Type B pancreatic cell (in vitro differentiated cells): ENCODE measurements at regions not wholly inside any gene's neighbourhood (a gene's known extent, or its start where the extent isn't known, plus 50 kb on each side); places are given as distances from the start of the nearest gene placed in this dataset.
"Not testable (repeated sequence)": the region's sequence is repeated elsewhere in the genome, so short reads cannot be mapped to it uniquely, and the experiment has no call there.

Source experiments
- DNase-seq: peaks from one replicate; pipeline ENCODE4 v3.0.0; 2021; ENCODE audit warnings: mixed read lengths; ENCODE audit not compliant: unreplicated experiment; ENCODE audit errors: extremely low spot score
- H3K27ac Mint-ChIP-seq: 2 replicates; pipeline ENCODE4 v1.8.0; 2021; ENCODE audit warnings: mild to moderate bottlenecking, mixed read lengths
- H3K27me3 Mint-ChIP-seq: 2 replicates; pipeline ENCODE4 v1.8.0; 2021; ENCODE audit warnings: mixed read lengths
- H3K36me3 Mint-ChIP-seq: 2 replicates; pipeline ENCODE4 v1.8.0; 2021; ENCODE audit warnings: mixed read lengths
- H3K4me1 Mint-ChIP-seq: one replicate; pipeline ENCODE4 v1.8.0; 2021; ENCODE audit warnings: mixed read lengths; ENCODE audit not compliant: unreplicated experiment
- H3K4me3 Mint-ChIP-seq: 2 replicates; pipeline ENCODE4 v1.8.0; 2021; ENCODE audit warnings: mild to moderate bottlenecking, mixed read lengths
- H3K9me3 Mint-ChIP-seq: 2 replicates; pipeline ENCODE4 v1.8.0; 2021; ENCODE audit warnings: mixed read lengths
- TF ChIP-seq, protein P1 (sequence below): fragments of 200-600 bp; sonication (generic); conservative IDR thresholded peaks from 2 replicates; pipeline ENCODE4 v1.5.0; 2021; ENCODE audit warnings: antibody characterized with exemption, mild to moderate bottlenecking

DNA sequence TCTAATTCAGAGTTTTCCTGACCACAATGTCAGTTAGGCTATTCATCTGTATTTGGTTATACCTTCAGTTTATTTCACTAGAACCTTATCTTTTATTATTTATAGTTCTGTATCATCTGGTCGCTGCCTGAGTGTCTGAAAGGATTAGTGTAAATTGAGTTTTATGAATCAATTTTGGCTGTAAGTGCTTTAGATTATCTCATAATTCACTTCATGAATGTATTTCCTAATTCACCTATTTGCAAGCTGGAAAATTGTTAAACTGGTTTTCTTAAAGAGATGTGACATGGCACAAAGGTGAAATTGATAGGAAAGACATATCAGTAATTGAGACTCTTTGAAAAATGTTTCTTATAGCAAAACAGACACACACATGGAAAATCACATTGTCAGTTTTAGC, 242.4 kb upstream of the ACO1 start:
- TF ChIP-seq, protein P1, sequence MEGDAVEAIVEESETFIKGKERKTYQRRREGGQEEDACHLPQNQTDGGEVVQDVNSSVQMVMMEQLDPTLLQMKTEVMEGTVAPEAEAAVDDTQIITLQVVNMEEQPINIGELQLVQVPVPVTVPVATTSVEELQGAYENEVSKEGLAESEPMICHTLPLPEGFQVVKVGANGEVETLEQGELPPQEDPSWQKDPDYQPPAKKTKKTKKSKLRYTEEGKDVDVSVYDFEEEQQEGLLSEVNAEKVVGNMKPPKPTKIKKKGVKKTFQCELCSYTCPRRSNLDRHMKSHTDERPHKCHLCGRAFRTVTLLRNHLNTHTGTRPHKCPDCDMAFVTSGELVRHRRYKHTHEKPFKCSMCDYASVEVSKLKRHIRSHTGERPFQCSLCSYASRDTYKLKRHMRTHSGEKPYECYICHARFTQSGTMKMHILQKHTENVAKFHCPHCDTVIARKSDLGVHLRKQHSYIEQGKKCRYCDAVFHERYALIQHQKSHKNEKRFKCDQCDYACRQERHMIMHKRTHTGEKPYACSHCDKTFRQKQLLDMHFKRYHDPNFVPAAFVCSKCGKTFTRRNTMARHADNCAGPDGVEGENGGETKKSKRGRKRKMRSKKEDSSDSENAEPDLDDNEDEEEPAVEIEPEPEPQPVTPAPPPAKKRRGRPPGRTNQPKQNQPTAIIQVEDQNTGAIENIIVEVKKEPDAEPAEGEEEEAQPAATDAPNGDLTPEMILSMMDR: no peak
- H3K4me1 Mint-ChIP-seq: no peaks in the 10 kb centered on the region
- H3K27ac Mint-ChIP-seq: no peak overlapping the region
- no peaks in the 10 kb centered on the region for H3K27me3 Mint-ChIP-seq
- no peaks in the 10 kb centered on the region for H3K9me3 Mint-ChIP-seq
- DNase-seq: no peak
- no peaks in the 10 kb centered on the region for H3K36me3 Mint-ChIP-seq
- no peak overlapping the region for H3K4me3 Mint-ChIP-seq

DNA sequence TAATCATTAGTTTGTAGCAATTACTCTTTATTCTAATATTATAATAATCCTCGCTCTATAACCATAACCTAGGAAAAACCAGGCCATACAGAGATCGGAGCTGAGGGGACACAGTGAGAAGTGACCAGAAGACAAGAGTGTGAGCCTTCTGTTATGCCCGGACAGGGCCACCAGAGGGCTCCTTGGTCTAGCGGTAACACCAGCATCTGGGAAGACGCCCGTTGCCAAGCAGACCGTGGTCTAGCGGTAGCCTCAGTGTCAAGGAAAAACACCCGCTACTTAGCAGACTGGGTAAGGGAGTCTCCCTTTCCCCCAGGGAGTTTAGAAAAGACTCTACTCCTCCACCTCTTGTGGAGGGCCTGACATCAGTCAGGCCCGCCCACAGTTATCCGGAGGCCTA, 235.9 kb upstream of the ACO1 start:
- DNase-seq, H3K36me3 Mint-ChIP-seq, H3K4me1 Mint-ChIP-seq, H3K9me3 Mint-ChIP-seq, H3K27ac Mint-ChIP-seq, H3K4me3 Mint-ChIP-seq, H3K27me3 Mint-ChIP-seq: not testable (repeated sequence)
- TF ChIP-seq, protein P1: peak; percentile 30

DNA sequence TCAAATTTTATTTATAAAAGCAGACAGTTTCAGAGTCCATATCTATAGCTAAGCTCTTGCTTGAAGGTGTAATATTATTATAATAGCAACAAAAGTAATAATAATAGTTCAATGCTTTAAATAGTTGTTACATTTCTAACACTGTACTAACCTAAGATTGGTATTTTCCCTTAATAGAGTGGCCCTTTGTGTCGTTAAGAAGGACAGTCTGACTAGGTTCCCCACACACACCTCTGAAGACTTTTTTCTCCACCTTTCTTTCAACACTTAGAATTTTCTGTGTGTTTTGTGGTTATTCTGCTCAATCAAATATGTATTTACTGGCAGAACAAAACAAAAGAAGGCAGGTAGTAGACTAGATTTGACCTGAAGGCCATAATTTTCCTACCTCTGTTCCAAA, 223.2 kb upstream of the ACO1 start:
- Mint-ChIP-seq H3K36me3 (no peaks in the 10 kb centered on the region), H3K4me1 (no peaks in the 10 kb centered on the region), H3K27ac (no peak overlapping the region), H3K9me3 (no peaks in the 10 kb centered on the region), H3K4me3 (no peak overlapping the region), H3K27me3 (no peaks in the 10 kb centered on the region)
- no peak for DNase-seq
- TF ChIP-seq, protein P1: no peak

DNA sequence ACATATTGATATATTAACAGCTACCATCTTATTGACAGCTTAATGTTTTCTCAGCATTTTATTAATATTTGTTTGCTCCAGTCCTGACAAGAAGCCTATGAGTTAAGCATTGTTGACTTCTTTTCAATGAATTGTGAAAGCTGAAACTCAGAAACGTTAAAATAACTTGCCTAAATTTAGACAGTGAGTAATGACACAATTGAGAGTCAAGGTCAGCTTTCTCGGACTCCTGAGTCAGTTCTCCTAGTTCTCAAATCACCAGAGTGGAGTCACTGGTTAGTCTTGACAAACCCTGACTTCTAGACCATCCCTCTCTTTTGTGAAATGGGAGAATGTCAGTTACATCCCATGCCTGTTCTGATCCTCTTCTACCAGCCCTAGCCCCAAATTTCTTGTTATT, 222.7 kb upstream of the ACO1 start:
- H3K4me3 Mint-ChIP-seq: no peak overlapping the region
- no peaks in the 10 kb centered on the region for H3K36me3 Mint-ChIP-seq
- TF ChIP-seq, protein P1: no peak
- no peaks in the 10 kb centered on the region for H3K9me3 Mint-ChIP-seq
- DNase-seq: no peak
- no peak overlapping the region for H3K27ac Mint-ChIP-seq
- no peaks in the 10 kb centered on the region for H3K27me3 Mint-ChIP-seq
- H3K4me1 Mint-ChIP-seq: no peaks in the 10 kb centered on the region

DNA sequence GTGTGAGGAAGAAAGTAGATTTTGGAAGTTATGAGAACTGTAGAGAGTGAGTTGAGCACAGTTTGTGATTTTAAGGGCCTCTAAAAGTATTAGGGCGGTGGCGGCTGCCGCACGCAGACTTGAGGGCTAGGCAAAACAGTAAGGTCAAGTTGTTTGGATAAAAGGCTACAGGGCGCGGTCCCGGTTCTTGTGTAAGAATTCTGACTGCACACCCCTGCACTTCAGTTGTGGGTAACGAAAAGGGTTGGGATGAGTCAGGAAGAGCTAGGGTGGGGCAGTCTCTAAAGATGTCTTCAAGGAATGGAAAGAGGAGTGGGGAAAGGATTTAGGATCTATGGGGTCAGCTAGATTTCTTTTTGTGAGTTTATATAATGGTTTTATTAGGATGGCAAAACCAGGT, 218.1 kb upstream of the ACO1 start:
- not testable (repeated sequence) for DNase-seq, H3K36me3 Mint-ChIP-seq, H3K4me1 Mint-ChIP-seq, H3K9me3 Mint-ChIP-seq, H3K4me3 Mint-ChIP-seq, H3K27ac Mint-ChIP-seq, H3K27me3 Mint-ChIP-seq

DNA sequence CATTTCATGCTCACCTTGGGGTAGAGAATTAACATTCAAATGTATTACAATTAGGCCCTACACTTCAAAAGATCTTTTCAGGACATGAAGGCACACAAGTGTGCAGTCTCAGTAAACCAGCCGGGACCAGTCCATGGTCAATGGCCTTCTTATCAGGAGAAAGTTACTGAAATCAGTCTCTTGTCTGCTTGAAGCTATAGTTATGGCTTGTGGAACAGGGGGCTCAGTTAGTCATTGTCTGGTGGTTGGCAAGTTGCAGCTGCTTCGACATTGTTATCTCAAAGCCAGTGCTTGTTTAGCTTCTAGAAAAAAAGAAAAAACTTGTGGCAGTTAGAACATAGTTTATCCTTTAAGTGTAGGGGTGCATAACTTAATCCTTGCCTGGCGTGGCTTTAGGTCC, 213.1 kb upstream of the ACO1 start:
- H3K27me3 Mint-ChIP-seq: no peaks in the 10 kb centered on the region
- TF ChIP-seq, protein P1: no peak
- H3K4me1 Mint-ChIP-seq: no peaks in the 10 kb centered on the region
- H3K27ac Mint-ChIP-seq: no peak overlapping the region
- no peaks in the 10 kb centered on the region for H3K36me3 Mint-ChIP-seq
- H3K4me3 Mint-ChIP-seq: no peak overlapping the region
- no peaks in the 10 kb centered on the region for H3K9me3 Mint-ChIP-seq
- DNase-seq: no peak
